DMS79 treated with DMSO at 0.1 percent for 48 hours (cell line): ENCODE measurements at regions not wholly inside any gene's neighbourhood (a gene's known extent, or its start where the extent isn't known, plus 50 kb on each side); places are given as distances from the start of the nearest gene placed in this dataset.

Source experiments
- DNase-seq: peaks from one replicate; lab custom pipeline; 2025; lab: John Stamatoyannopoulos, UW

DNA sequence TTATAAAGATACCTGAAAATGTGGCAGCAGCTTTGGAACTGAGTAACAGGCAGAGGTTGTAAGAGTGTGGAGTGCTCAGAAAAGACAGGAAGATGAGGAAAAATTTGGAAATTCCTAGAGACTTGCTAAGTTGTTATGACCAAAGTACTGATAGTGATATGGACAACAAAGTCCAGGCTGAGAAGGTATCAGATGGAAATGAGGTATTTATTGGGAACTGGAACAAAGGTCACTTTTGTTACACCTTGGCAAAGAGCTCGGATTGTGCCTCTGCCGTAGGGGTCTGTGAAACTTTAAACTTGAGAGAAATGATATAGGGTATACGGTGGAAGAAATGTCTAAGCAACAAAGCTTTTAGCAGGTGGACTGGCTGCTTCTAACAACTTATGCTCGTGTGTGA is 419.9 kb downstream of the PCDH17 start:
- no peak for DNase-seq

DNA sequence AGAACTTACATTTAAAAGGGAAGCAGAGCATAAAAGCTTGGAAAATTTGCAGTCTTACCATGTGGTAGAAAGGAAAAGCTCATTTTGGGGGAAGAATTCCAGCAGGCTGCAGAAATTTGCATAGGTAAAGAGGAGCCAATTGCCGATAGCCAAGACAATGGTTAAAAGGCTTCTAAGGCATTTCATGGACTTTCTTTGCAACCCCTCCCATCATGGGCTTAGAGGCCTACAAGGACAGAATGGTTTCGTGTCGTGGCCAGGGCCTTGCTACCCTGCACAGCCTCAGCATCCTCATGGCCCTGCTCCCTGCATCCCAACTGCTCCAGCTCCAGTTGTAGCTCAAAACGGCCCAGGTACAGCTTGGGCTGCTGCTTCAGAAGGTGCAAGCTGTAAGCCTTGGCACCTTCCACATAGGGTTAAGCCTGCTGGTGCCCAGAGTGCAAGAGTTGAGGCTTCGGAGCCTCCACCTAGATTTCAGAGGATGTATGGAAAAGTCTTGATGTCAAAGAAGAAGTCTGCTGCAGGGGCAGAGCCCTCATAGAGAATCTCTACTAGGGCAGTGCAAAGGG is 420.3 kb downstream of the PCDH17 start:
- no peak for DNase-seq

DNA sequence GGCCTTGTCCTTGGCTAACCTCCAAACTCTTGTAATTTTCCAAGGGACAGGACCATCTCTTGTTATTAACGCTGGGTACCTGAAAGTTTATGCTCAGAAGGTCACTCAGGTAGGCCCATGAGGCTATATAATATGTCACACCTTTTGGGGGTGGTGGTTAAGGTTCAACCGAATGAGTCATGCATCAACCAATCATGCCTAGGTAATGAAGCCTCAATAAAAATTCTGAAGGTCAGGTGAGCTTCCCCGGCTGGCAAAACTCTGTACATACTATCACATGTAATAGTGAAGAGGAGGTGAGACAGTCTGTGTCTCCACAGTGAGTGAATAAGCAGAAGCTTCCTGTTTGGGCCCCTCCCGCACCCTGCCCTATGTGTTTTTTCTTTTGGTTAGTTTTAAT is 424.9 kb downstream of the PCDH17 start:
- no peak for DNase-seq

DNA sequence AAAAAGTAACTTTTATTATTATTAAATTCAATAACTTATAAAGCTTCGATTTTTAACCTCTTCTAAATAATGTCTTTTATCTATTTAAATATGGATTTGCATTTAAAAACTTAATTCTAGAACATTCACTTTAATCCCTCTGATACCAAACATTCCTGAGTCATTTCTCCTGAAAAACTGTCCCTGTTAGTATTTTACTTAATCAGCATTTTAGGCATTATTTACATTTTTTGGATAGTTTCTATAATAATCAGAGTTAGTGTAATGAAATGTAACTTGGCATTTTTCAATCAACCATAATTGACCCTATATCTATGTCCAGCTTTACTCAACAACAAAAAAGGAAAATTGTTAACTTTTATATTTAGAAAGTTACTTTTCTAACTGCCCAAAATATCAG is 428.1 kb downstream of the PCDH17 start:
- no peak for DNase-seq

DNA sequence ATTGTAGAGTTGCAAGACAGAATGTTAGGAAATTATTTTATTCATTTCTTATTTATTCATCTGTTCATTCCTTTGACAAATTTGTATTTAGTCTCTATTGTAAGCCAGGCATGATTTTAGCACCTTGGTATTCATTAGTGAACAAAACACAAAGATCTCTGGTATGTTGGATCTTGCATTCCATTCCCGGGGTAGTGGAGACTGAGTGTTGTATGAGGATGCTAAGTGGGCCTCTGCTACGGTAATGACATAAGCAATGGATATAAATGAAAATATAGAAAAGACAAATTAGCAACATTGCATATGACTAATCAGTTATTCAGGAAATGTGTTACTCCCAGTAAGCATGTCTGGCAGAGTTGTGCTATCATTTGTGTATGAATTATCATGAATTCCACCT is 449.3 kb downstream of the PCDH17 start:
- no peak for DNase-seq

DNA sequence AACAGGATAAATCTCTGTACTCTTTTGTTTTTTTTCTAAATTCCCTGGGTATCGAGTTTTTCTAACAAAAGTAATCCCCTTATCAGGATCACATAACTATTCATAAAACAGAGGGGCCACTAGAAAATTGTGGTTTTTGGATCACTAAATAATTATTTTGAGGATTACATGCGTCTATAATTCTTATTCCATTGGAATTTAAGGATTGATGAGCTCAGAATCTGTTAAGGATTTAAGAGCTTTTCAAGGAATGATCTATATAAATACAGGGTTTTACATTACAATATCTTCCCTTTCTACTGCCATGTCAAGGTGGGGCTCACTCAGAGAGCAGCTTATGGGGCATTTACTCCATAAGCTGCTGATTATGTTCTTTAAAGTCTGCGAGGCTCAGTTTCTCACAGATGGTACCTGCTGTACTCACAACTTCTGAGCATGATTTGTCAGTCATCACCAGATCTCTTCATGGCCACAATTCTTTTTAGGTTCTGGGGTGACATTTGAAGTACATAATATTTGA is 449.8 kb downstream of the PCDH17 start:
- no peak for DNase-seq

DNA sequence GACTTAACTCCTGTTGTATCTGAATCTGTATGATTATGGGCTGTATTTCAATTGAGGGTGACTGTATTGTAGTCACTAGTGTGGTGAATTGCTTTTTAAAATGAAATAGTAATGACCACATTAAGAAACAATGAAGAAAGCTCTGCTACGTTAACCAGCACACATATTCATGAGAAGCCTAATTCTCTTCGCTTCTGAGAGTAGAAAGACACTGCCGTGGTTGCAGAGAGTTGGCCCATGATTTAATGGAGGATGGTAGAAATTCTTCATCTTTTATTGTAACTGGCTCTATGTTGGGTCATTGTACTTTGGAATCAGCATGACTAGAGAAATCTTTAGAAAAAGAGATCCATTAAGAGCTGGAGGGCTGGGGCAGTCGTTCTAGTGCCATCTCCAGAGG is 451.5 kb downstream of the PCDH17 start:
- no peak for DNase-seq

DNA sequence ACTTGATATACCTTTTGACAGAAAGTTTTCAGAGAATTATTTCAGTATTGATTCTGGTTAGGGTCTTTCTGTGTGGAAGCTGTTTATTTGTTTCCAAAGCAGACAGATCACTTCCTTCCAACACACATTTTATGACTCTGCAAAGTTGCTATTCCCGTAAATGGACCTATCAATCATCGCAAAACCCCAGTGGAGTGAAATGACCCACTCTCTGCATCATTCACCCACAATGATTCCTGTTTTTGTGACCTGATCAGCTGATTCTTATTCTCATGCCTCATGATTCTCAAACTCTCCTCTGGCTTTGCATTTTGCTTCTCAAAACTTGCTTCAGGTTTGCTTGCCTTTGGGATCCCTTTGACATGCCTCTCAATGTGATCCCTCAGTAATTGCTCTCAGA is 453.7 kb downstream of the PCDH17 start:
- DNase-seq: no peak

DNA sequence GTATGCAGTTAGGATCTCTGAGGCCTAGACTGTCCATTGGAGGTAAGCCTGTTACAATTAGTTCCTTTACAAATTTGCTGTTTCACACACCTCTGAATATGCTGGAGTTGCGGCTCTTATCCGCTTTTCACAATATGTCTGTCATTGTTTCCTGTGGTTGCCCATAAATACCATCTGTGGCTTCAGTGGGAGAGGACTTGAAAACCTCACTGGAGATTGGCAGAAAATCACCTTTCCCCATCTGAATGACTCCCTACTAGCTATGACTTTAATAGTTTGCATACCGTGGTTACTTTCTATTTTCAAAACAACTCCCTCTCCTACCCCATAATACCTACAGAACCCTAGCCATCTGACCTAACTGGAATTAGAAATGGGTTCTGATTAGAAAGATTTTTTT is 454.3 kb downstream of the PCDH17 start:
- no peak for DNase-seq

DNA sequence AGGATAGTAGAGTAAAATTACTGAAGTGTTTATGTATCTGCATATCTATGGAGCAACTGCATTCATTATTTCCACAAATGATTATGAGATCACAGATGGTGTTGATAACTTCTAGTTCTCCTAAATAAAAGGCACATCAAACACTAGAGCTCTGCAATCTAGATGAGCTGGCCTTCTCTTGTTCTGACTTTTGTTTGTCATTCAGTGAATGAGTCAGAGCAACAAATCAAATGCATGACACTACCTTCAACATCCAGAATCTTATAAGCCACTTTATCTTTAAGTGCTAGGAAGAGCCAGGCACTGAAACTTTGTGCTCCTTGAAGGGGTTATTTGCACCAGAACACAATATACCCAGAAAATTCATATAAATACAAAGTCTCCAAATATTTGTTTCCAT is 456.0 kb downstream of the PCDH17 start:
- no peak for DNase-seq

DNA sequence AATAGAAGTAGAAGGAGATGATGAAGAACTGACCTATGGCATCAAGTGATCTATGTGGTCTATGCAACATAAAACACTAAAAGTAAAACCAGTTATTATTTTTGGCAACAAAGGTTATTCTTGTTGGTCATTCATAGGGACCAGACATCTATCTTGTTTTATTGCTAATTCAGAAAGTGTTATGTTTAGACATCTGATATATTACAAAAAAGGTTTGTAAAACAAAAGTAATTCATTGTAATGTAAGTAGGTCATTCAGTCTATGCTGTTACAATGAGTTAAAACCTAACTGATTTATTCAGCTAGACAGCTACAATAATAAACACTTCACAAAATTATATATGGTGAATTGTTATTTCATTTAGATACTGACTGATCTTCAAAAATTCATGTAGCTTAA is 461.9 kb downstream of the PCDH17 start:
- no peak for DNase-seq

DNA sequence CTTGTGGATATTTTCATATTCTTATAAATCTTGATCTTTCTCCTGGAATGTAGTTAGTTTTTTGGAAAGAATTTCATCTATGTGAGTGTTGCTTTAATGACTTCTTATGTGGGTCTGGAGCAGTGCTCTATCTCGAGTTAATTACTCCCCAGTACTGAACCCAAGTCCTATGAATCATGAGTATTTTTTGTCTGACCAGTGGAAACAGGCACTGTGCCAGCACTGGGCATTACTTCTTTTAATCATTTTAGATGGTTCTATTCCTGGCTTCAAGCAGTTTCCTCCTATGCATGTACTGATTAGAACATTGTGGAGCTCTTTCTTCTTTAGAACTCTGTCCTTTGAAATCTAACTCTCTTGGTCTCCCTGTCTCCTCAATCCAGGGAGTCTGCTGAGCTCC is 466.3 kb downstream of the PCDH17 start:
- DNase-seq: no peak

DNA sequence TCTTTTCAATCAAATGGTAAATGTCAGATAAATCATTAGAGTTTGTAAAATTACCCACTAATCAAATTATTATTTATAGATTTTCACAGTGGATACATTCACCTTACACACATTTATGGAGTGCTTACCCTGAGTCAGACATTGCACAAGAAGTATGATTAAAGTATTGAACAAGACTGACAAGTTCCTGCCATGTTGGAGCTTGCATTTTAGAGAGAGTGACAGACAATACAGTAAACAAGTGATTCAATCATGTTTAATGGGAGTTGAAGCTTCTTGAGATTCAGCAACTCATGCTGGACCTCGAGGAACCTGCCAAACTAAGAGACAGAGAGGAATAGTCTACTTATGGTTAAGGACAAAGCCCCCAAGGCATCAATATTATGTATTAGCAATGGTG is 487.8 kb downstream of the PCDH17 start:
- DNase-seq: no peak

DNA sequence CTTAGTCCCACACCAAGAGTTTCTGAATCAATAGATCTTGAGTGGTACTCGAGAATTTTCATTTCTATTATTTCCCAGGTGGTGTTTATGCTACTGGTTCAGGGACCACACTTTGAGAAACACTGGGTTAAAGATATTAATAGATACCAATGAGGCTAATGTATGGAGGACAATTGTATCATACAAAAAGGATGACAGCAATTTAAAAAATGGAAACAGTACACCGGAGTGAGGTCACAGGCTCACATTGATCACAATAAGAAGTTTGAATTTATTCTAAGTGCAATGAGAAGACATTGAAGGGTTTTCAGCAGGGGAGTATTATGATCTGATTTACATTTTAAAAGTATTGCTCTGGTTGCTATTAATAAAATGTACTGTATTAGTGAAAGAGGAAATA is 488.3 kb downstream of the PCDH17 start:
- DNase-seq: no peak

DNA sequence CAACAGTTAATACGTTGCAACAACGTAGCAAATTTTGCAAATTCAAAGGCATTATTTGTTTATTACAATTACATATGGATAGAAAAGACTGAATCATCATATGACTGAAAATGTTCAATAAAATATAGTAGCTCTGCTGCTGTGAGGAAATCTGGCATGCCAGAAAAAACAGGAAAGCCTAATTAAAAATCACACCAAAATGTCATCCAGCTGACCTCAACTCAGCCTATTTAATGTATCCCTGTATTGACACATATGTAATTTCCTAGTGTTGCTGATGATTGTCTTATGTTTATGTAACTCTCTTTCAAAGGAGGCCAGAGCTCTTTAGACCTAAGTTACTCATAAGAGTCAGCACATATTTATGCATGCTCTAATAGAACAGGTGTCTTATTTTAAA is 495.0 kb downstream of the PCDH17 start:
- no peak for DNase-seq

DNA sequence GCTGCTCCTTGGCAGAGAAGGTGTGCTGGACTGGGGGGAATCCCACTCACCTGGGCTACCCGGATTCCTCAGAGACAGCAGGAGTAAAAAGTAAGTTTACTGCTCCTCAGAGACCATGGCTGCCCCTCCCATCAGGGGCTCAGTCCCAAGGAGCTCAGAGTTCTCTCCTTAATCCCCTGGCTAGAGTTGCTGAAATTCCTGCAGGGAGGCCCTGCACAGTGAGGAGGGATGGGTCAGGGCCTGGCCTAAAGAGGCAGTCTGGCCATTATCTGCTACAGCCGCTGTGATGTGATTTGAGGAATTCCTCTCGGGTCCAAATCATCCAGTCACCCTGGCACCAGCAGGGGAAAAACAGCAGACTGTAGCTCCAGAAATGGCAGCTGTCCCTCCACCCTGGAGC is 502.5 kb downstream of the PCDH17 start:
- no peak for DNase-seq

DNA sequence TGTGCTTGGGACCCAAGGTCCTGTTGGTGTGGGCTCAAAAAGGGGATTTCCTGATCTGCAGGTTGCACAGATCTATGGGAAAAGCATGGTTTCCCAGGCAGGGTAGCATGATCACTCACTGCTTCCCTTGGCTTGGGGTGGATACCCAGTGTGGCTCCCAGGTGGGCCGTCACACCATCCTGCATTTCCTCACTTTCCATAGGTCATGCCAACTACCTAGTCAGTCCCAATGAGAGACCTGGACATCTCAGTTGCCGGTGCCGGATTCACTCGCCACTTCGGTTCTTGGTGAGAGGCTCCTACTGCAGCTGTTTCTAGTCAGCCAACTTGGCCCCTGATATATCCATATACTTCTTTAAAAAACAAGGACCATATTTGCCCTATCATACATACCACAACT is 503.0 kb downstream of the PCDH17 start:
- DNase-seq: no peak

DNA sequence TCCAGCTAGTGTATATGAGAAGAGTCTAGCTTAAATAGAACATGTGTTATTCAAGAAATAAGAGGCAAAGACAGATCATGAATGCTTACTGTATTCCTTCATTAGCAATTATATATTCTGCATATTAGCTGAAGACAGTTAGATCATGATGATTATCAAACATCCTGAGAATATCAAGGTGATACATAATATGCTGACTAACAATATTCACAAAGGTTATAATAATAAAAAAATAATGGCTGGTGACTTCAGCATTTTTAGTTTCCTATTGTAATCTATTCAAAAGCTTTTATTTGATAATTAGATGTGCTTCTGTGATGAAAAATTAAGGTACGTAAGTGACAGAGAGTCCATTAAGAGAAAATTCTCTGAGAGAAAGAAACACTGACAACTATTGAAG is 511.4 kb downstream of the PCDH17 start:
- DNase-seq: no peak

DNA sequence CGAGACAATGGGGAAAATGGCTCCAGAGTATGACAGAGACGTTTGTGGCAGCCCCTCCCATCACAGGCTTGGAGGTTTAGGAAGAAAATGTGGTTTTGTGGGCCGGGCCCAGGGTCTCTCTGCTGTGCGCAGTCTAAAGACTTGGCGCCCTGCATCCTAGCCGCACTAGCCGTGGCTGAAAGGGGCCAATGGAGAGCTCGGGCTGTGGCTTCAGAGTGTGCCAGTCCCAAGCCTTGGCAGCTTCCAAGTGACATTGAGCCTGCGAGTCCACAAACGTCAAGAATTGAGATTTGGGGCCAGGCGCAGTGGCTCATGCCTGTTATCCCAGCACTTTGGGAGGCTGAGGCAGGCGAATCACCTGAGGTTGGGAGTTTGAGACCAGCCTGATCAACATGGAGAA is 513.1 kb downstream of the PCDH17 start:
- no peak for DNase-seq

DNA sequence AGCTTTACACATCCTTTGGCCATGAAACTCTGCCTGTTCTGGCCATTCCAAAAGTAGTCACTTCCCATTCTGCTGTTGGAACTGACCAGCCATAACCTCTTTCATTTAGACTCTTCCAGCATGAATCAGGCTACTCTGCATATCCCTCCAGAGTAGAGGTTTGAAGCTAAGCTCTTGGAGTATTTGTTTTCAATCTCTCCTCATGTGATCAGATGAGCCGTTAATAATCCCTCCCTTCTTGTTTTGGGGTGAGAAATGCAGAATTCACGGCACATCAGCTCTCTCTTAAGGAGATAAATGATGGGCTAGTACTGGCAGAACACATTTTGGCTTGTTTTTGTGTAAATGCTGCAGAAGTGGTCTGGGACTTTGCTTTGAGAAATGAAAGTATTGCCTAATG is 519.9 kb downstream of the PCDH17 start:
- no peak for DNase-seq

DNA sequence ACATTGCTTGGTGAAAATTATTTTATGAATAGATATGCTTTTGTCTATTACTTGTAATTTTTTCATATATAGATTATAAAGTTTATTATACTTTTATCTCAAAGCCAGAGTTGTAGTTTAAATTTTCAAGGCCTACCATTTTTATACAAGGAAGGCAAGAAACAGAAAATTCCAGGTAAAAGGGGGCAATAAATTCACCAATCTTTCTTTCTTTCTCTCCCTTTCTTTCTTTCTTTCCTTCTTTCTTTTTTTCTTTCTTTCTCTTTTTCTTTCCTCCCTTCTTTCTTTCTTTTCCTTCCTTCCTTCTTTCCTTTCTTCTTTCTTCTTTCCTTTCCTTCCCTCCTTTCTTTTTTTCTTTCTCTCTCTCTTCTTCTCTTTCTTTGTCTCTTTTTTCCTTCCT is 529.4 kb downstream of the PCDH17 start:
- no peak for DNase-seq

DNA sequence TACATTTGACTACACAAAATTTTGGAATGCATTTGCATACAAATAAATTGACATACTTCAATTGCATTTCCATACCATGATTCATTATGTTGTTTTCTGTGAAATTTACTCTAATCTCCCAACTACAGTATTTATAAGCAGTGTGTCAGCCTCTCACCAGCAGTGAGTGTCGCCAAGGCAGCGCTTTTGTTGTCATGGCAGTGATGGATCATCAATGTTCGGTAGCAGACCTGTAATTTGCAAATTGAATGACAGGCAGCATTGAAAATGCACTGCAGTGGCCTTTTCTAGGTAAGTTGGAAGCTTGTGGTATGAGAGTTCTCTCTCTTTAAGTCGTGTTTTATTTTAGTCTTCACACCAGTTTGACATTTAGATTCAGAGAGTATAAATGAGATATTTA is 534.1 kb downstream of the PCDH17 start:
- no peak for DNase-seq

DNA sequence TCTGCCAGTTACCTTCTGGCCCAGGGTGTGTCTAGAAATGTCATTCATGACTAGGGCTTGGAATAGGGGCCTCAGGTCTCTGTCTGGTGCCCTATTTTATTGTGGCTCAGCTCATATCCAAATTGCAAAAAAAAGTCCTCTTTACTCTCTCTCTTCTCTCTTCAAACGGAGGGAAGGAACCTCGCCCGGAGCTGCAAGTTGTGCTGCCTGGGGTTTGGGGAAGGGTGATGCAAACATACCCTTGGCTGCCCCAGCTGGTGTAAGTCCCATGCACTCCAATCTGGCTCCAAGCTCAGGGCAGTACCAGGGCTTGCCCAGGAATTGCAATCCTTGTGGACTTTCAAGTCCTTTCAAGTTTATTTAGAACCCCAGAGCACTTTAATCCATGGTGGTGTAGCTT is 549.6 kb downstream of the PCDH17 start:
- DNase-seq: no peak

DNA sequence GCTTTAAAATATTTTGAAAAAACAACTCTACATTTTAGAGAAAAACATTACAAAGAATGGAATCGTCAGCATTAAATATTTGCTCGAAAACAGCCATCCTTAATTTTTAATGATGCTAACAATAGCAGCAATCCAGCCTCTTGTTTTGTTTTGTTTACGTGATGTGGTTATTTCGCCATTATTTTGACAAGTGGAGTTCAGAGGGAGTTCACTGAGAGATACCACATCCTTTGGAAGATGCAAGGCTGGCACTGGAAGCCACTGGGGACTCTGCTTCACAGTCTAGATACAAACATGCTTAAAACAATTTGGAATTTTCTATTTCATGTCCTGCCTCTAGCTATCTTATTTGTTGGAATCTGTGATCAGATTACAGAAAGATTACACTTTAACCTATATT is 556.3 kb downstream of the PCDH17 start:
- DNase-seq: no peak

DNA sequence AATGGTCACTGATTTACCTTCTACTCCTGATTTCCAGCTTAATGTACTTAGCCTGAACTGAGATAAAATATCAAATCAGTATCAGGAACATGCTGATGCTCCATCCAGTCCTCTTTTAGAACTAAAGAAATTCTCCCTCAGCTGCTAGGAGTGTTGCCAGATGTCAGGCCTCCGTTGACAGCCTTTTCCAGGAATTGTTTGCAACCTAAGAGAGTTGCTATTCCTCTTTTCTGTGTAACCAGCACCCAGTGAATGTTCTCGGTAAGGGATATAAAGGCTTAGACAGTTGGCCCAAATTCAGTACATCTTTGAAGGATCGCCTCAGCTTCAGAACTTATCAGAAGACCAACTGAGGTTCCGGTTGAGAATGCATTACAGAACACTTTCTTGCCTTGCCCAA is 559.0 kb downstream of the PCDH17 start:
- no peak for DNase-seq
